Fibroblast of skin of left quadriceps (primary cell): ENCODE measurements at regions not wholly inside any gene's neighbourhood (a gene's known extent, or its start where the extent isn't known, plus 50 kb on each side); places are given as distances from the start of the nearest gene placed in this dataset.
"Not testable (repeated sequence)": the region's sequence is repeated elsewhere in the genome, so short reads cannot be mapped to it uniquely, and the experiment has no call there.

Experiments used
- DNase-seq, 2 experiments: peaks; one replicate each; pipeline ENCODE4 v3.0.0-alpha.2; 2013; ENCODE audit warnings: low read depth in 2 of 2

DNA sequence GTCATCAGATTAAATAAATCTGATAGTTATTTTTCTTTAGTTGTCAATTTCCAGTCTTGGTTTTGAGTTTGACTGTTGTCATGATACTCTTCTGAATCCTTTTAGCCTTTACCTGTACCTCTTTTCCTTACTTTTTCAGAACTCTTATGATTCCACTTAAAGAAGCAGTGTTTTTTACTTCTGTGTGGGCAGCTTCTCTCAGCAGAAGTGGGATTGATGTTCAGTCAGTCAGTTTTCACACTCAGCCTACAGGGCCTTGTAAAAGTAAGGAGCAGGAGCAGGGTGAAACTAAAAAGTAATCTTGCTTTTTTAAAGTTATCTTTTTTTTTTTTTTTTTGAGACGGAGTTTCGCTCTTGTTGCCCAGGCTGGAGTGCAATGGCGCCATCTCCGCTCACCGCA is 75.1 kb downstream of the HAUS1 start:
- DNase-seq, result no peak

DNA sequence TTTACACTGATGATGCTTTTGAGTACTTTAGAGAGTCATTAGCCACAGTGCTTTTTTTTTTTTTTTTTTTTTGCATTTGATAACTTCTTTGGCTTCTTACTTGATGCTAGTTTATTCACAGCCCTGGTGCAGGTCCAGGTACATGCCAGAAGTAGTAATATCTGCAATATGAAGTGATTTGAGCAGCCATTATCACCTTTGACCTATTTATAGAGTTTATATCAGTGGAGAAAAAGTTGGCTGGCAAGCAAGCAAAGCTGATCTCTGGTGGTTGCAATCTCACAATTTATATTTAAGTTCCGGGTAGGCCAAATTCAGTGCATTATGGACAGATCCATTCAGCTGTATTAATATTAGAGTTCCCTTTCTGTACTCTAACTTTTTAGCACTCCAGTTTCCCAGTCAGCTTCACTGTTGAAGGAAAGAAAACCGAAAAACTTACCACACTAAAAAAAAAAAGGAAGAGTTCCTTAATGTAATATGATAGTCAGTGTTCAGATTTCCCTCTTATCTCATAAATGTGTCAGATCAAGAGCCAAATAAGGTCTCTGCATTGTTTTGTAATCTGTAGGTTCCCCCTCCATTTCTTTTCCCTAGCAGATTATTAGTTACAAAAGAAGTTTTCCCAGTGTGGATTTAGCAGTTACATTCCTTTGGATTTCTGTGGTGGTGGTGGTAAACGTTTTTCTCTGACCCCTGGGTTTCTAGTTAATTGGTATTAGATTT is 78.6 kb downstream of the HAUS1 start:
- no peak for DNase-seq

DNA sequence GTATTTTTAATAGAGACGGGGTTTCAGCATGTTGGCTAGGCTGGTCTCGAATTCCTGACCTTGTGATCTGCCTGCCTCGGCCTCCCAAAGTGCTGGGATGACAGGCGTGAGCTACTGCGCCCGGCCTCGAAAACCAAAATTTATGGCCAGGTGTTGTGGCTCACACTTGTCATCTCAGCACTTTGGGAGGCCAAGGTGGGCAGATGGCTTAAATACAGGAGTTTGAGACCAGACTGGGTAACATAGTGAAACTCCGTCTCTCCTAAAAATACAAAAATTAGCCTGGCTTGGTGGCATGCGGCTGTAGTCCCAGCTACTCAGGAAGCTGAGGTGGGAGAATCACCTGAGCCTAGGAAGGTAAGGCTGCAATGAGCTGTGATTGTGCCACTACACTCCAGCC is 80.1 kb downstream of the HAUS1 start:
- not testable (repeated sequence) for DNase-seq

DNA sequence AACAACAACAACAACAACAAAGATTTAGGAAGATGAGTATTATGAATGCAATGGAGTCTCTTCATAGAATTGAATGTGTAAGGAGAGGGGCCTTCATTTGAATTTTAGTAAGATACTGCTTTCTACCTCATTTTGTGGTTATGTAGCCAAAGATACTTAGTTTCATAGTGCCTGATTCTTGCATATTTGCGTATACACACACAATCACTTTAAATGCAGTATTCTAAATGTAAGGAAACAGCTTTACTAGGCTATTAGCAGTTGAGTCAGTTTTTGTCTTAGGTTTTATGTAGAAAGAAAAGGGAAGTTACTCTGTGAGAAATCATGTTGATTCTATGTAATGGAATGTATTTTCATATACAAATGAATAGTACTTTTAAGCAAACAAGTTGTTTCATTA is 80.5 kb downstream of the HAUS1 start:
- DNase-seq, result no peak

DNA sequence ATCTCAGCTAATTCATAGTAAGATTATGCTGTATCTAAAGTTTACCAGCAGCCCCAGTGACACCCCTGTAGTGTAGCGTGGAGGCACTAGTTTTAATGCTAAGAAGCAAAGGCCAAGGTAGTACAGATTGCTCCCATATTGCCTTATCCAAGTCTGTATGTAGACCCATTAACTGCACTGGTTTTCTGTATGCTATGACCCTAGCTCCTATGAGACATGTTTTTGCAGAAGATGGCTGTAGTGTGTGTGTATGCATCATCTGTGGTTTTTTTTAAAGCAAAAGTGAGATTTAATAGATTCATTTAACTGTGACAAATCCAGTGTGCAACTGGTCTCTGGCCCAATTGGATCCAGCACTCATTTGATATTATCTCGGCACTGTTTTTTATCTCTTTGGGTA is 86.5 kb downstream of the HAUS1 start:
- no peak for DNase-seq

DNA sequence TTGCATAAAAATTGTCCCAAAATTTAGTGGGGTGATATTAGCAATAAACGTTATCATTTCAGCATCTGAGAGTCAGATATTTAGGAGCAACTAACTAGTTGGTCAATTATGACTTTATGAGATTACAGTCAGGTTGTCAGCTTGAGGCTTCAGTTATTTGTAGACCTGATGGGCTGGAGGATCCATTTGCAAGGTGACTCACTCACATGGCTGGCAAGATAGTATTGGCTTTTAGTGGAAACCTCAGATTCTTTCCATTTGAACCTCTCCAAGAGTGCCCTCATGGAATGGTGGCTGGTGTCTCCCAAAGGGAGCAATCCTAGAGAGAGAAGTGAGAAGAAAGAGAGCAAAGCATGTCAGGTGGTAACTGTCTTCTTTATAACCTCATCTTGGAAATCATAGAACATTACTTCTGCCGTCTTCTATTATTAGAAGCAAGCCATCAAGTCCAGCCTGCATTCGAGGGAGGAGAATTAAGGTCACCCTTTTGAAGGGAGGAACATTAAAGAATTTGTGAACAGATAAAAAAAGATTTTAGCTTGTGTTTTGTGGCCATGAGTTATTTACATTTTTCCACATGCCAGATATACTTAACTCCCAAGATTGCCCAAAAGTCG is 92.5 kb downstream of the HAUS1 start:
- DNase-seq, result no peak

DNA sequence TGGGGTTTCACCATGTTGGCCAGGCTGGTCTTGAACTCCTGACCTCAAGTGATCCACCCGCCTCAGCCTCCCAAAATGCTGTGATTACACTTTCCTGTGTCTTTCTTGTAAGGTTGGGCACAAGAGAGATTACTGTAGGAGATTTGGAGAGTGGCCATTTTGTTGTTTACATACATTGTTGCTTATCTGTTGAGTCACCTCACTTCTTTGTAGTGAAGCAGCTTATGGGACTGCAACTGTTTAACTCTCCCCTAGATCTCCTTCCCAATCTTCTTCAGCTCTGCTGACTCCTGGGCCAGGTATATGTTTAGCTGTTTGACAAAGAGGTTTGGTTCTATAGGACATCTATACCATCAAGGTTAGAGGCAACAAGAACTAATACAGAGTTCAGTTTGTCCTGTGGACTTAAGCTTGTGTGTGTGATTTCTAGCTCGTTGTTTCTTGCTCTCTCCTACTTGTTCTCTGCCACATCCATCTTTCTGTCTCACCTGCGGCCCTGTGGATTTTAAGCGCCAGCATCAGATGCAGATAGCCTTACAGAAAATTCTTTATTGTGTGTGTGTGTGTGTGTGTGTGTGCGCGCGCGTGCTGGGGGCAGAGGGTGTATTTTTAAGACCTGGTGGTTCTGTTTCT is 95.4 kb downstream of the HAUS1 start:
- no peak for DNase-seq

DNA sequence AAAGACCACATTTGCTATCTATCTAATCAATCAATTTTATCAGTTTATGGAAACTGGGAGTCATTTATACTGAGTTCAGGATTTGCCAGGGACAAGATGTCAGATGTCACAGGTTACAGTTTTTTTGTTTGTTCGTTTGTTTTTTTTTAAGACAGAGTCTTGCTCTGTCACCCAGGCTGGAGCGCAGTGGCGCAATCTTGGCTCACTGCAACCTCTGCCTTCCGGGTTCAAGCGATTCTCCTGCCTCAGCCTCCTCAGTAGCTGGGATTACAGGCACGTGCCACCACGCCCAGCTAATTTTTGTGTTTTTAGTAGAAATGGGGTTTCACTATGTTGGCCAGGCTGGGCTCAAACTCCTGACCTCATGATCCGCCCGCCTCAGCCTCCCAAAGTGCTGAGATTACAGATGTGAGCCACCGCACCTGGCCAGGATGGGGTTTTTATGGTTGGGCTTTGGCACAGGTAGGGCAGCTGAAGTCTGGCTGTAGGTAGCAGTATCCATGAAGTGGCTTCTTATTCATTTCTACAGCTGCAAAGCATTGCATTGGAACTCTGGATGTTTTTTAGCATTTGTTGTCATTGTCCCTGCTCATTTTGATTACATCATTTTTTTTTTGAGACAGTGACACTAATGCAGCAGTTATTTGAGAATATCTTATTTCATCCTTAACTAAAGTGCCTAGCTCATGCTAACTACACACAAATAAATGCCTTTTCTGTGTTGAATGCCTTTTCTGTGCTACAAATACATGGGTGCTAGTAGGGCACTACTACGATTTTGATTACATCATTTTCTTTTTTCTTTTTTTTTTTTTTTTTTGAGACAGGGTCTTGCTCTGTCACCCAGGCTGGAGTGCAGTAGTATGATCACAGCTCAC is 96.2 kb downstream of the HAUS1 start:
- DNase-seq, result not testable (repeated sequence)

DNA sequence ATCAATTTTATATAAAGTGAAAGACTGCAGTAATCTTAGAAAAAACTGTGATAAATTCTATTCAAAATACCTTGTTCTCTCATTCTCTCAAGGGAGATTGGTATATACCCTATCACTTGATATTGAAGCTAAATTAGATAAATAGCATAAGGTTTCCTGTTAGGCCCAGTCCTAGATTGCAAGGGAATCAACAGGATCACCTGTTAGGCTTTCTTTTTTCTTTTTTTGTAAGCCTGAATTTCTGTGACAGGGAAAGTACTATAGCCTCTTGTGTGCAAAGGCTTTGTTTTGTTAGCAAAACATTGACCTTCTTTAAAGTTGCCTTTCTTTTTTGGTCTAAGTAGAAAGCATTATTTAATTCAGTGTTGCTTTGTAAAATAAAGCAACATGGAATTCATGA is 100.0 kb downstream of the HAUS1 start:
- DNase-seq, result no peak

DNA sequence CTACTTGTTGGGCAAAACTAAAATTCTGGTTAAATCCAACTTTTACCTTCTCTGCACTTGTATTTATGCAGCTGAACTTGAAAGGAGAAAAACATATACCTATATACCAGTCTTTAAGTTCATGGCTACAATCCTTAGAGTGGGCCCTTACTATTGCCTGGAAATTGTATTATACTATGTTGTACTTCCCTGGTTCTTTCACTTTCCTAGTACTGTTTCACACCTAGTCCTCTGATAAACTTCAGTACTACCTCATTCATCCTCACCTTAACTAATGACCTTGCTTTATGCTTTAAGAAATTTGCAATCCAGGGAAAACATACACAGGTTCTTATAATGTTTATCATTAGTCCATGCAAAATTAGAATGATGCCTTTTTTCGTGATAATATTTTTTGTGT is 103.8 kb downstream of the HAUS1 start:
- no peak for DNase-seq

DNA sequence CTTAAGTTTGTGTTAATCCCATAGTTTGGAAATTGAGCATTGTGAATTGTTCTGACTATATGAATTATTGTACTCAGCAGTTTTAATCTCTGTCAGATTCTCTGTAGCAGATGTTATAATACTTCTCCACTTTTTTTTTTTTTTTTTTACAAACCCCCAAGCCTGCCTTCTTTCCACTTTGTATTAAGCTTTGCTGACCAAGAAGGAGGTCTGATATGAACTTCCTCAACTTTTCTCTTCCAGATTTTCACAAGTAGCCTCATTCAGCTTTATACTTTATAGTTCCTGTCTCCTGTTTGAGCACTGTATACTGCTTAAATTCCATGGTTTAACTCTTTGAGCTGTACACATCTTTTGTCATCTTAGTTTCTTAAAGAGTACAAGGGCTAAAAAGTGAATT is 105.0 kb downstream of the HAUS1 start:
- no peak for DNase-seq

DNA sequence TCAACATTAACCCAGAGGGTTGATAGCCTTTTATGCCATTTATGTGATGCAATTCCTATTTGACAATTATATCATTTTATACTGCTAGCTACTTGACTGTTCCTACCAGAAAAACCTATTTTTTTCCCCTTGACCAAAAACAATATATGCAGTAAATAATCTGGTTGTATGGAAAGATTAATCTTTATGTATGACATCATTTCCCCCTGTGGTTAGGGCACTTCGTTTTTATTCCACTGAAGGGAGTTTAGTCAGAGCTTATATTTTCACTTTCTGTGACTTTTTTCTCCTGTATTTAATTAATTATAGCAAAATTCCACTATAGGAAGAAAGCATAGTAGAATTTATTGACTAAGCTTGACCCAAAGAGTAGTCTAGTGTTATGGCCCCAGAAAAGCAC is 107.6 kb downstream of the HAUS1 start:
- DNase-seq, result no peak

DNA sequence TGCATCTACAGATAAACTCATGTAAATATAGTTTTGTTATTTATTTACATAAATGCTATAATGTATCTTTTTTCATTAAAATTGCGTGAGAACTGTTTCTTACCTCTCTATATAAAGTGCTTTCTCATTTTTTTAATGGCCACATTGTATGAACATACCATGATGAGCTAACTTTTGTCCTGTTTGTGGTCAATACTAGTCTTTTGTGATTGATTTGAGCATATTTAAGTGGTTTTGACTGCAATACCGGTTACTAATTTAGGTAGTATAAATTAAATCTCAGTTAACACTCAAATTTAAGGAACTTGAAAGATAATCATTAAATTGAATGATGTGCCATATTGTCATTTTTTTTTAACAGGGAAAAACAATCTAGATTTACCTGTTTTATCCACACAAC is 108.2 kb downstream of the HAUS1 start:
- DNase-seq, result no peak

DNA sequence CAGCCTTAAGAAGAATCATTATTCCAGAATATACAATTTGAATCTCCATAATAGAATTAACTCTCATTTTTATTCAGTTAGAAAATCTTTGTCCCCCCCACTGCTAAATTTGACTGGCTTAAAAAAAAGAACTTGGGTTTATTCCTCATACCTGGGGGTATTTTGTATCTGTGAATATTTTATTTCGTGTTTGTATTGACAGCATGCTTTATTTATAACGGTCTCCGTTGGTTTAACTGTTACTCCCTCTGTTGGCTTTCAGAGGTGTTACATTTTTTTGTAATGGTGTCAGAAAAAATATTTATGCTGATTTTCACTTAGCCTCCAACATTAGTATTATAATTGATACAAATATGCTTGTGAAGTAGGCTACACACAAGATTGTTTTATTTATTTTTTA is 109.1 kb downstream of the HAUS1 start:
- no peak for DNase-seq

DNA sequence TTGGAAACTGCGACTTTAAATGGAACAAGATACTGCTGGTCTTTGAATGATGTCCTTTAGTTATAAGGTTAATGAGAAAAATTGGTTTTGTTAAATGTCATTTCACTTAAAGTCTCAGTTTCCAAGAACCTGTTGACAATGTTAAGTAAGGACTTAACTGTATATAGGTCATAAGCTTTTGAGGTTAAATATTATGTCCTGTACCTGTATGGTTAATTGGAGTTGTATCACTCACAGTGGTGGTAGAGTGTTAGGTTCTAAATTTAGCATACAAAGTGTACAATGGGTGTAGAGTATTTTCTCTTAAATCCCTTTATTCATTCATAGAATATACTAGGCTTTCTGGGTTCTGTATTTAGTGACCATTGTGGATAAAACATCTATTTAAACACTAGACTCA is 110.2 kb downstream of the HAUS1 start:
- no peak for DNase-seq

DNA sequence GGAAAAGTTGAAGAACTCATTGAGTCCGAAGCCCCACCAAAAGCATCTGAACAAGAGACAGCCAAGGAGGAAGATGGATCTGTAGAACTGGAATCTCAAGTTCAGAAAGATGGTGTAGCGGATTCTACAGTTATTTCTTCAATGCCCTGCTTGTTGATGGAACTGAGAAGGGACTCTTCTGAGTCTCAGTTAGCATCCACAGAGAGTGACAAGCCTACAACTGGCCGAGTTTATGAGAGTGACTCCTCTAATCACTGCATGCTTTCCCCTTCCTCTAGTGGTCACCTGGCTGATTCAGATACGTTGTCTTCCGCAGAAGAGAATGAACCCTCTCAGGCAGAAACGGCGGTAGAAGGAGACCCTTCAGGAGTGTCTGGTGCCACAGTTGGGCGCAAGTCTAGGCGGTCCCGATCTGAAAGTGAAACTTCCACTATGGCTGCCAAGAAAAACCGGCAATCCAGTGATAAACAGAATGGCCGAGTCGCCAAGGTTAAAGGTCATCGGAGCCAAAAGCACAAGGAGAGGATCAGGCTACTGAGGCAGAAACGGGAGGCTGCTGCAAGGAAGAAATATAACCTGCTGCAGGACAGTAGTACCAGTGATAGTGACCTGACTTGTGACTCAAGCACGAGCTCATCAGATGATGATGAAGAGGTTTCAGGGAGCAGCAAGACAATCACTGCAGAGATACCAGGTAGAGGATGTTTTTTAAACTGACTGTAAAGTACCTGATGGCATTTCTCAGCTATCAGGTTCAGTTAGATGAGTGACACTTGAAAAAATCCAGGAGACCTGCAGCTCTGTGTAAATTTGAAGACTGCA is 111.9 kb downstream of the HAUS1 start:
- DNase-seq, result no peak

DNA sequence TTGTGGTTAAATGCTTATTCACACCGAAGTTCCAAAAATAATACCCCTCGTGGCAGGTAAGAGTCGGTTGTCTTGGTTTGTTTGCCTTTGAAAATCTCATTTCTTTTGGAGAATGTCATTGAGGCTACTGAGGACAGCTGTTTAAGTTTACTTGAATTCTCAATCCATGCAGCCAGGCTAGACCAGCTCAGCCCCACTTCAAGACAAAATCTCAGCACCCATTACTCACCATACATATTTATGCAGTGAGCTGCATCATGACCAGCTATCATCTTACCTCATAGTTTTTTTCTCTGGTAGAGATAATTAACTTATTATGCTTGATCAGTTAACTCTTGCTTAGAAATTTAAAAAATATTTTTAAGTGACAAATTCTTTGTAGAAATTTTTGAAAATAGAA is 115.9 kb downstream of the HAUS1 start:
- DNase-seq, result peak; percentile 38 to 46

DNA sequence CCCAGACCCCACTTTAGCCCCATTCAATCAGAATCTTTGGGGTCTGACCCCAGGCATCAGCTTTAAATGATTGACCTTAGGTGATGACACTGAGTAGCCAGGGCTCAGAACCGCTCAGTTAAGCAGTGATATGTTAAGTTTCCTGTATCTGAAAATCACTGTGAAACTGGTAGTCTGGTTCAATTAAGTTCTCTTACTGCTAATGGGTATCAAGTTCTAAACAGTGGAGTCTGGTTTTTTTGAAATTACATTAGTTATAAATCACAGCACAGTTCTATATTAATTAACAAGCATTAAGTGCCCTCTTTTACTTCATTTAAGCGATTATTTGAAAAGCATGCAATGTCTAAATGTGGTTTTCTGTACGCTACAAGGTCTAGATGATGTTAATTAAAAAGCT is 117.9 kb downstream of the HAUS1 start:
- DNase-seq, result no peak

DNA sequence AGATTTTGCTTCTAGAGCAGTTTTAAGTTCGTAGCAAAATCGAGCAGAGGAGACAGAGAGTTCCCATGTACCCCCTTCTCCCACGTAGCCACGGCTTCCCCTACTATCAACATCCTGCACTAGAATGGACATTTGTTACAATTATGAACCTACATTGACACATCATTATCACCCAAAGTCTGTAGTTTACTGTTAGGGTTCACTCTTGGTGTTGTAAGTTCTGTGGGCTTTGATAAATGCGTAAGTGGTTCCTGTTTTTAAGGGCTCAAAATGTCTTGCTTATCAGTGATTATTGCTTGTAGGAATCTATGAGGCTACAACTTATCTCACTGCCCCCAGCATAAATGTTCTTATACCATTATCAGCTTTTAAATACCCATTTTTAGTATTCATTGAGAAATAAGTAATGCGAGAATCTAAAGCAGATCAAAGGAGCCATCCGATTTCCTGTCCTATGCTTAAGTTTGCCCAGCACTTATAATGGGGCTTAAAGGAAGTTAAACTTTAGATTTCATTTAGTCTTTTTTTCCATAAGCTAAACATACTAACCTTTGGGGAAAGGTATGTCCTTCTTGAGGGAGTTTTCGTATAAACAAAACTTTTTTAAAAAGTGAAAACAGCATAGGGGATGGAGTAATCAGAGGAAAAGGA is 118.7 kb downstream of the HAUS1 start:
- DNase-seq, result no peak

DNA sequence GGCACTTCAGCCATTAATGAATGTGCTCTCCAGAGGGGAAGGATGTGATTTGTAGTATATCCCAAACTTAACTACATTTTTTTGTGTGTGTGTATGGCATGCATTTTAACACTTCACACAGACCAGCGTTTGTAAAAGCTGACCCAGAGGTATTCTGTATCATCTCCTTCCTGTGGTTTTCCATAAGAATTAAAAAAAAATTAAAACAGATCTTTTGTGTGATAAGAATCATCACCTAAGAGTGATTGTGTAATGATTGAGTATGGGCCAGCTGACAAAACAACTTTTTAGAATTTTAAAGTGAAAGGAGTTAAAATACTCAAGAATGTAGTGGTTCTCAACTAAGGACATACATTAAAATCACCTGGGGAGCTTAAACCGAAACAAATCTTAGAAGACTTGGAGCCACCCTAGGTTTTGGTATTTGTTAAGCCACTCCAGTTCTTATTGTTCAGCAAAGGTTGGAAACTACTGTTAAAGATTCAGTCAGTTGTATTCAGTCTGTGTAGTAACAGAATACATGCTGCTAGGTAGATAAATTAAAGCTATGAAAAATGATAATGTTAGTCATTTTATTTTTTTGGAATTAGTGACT is 120.1 kb downstream of the HAUS1 start:
- DNase-seq, result peak; percentile 33 to 34

DNA sequence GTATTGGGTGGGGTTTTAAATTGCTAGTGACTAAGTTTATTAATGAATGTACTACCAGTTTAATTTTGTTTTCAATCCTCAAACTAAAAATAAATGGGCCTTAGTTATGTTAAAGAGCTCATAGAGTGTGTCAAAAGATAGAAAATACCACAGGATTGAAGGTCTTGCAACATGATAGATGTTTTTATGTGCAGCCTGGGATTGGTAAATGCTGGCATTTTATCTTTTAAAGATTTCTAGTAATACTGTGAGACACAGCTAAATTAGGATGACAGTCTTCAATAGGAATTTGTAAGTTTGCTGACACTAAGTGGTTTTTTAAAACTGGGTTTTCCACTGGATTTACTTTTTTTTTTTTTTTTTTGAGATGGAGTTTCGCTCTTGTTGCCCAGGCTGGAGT is 122.3 kb downstream of the HAUS1 start:
- peak; percentile 50 to 51 for DNase-seq
